HepG2 (cell line): ENCODE measurements at regions not wholly inside any gene's neighbourhood (a gene's known extent, or its start where the extent isn't known, plus 50 kb on each side); places are given as distances from the start of the nearest gene placed in this dataset.

ENCODE experiments used
- ATAC-seq: fragments of 200-7000 bp; cut with Tn5 transposase; 3 replicates; pipeline ENCODE4 v1.9.1; 2020; ENCODE audit warnings: mild to moderate bottlenecking, moderate library complexity
- BruUV-seq: library from RNA; stranded (reverse); fragments of 400-500 nt; replicated peaks from 2 replicates; lab custom pipeline; 2021; lab: Mats Ljungman, UMichigan
- CTCF ChIA-PET: fragments of 300-600 bp; formaldehyde crosslinking; extraction: SDS; loops from one replicate; lab custom pipeline; 2021; ENCODE audit warnings: low total read pairs, inconsistent platforms, low intra/inter-chr PET ratio; lab: Yijun Ruan, JAX
- POLR2A ChIA-PET: fragments of 350-600 bp; sonication (Branson Sonifier 250); formaldehyde crosslinking; loops from one replicate; lab custom pipeline; 2020; ENCODE audit warnings: antibody characterized with exemption, inconsistent platforms; lab: Yijun Ruan, JAX
- DNase-seq: peaks from one replicate; pipeline ENCODE4 v3.0.0-alpha.2; 2015; ENCODE audit warnings: low spot score
- FAIRE-seq: peaks from 3 replicates; lab custom pipeline; 2011; peaks lifted over from hg19 to GRCh38; lab: Jason Lieb, UNC
- H2AFZ ChIP-seq: one replicate; pipeline ENCODE4 v1.6.1; 2011; ENCODE audit warnings: low read length, inconsistent platforms
- H3K27ac ChIP-seq: fragments of 300-600 bp; 3 replicates; pipeline ENCODE4 v1.8.0; 2011; ENCODE audit warnings: mixed run types, mild to moderate bottlenecking, mixed read lengths, low read length, inconsistent platforms; ENCODE audit not compliant: insufficient read depth; ENCODE audit errors: extremely low read length
- H3K27me3 ChIP-seq, 2 experiments: fragments of 200-600 bp in 1 of 2; 2 replicates in 1 of 2; 3 replicates in 1 of 2; pipeline versions ENCODE4 v1.6.0 to v1.8.0; 2011; ENCODE audit warnings: low read length in 2 of 2, mild to moderate bottlenecking in 2 of 2, moderate library complexity in 2 of 2, inconsistent platforms in 1 of 2; ENCODE audit not compliant: insufficient read depth in 2 of 2, control insufficient read depth in 1 of 2
- H3K36me3 ChIP-seq, 2 experiments: fragments of 200-600 bp in 1 of 2; replicated peaks in 1 of 2; 2 replicates in 1 of 2; 3 replicates in 1 of 2; pipeline versions ENCODE4 v1.5.1 to v1.8.0; 2011; ENCODE audit warnings: low read length in 2 of 2, inconsistent platforms in 1 of 2; ENCODE audit not compliant: insufficient read depth in 2 of 2, control insufficient read depth in 1 of 2
- H3K4me1 ChIP-seq: 2 replicates; pipeline ENCODE4 v1.5.1; 2012; ENCODE audit warnings: low read length, inconsistent platforms; ENCODE audit not compliant: insufficient read depth
- H3K4me2 ChIP-seq: 2 replicates; pipeline ENCODE4 v1.6.0; 2011; ENCODE audit warnings: low read depth, low read length, inconsistent platforms
- H3K4me3 ChIP-seq, 3 experiments: fragments of 200-600 bp in 1 of 3; sonication (generic), shearing (Covaris generic) in 1 of 3; replicated peaks in 1 of 3; 2 replicates each; pipeline ENCODE4 v1.5.1; 2011 to 2016; ENCODE audit warnings: low read length in 3 of 3, inconsistent platforms in 2 of 3, low read depth in 2 of 3, mild to moderate bottlenecking in 2 of 3, control low read depth in 1 of 3, mixed read lengths in 1 of 3; ENCODE audit not compliant: insufficient read depth in 1 of 3
- H3K79me2 ChIP-seq: one replicate; pipeline ENCODE4 v1.6.1; 2011; ENCODE audit warnings: low read length, inconsistent platforms; ENCODE audit not compliant: insufficient read depth
- H3K9ac ChIP-seq: 2 replicates; pipeline ENCODE4 v1.6.0; 2011; ENCODE audit warnings: mild to moderate bottlenecking, low read depth, low read length, inconsistent platforms; ENCODE audit not compliant: insufficient read depth
- H3K9me3 ChIP-seq: 2 replicates; pipeline ENCODE4 v1.5.1; 2012; ENCODE audit warnings: mild to moderate bottlenecking, low read length
- H4K20me1 ChIP-seq: 2 replicates; pipeline ENCODE4 v1.6.0; 2011; ENCODE audit warnings: inconsistent platforms, mild to moderate bottlenecking, low read length, moderate library complexity; ENCODE audit not compliant: insufficient read depth
- ARNT2 ChIP-seq: sonication (generic); formaldehyde crosslinking; IDR thresholded peaks from 2 replicates; pipeline ENCODE4 v1.8.0; 2022; ENCODE audit warnings: mild to moderate bottlenecking, low read depth, missing genetic modification reagents, moderate library complexity
- ATM ChIP-seq: fragments of 450-650 bp; IDR thresholded peaks from 2 replicates; pipeline ENCODE4 v1.7.1; 2017; ENCODE audit warnings: mild to moderate bottlenecking, borderline replicate concordance
- CBX5 ChIP-seq: sonication (generic); formaldehyde crosslinking; IDR thresholded peaks from 2 replicates; pipeline ENCODE4 v1.4.0; 2020; ENCODE audit warnings: missing genetic modification reagents, borderline replicate concordance
- GLMP ChIP-seq: sonication (generic); formaldehyde crosslinking; IDR thresholded peaks from 2 replicates; pipeline ENCODE4 v1.9.0; 2021; ENCODE audit warnings: missing genetic modification reagents, mild to moderate bottlenecking, borderline replicate concordance
- SMAD3 ChIP-seq: sonication (generic); formaldehyde crosslinking; IDR thresholded peaks from 2 replicates; pipeline ENCODE4 v1.4.0; 2020; ENCODE audit warnings: missing genetic modification reagents
- SOX5 ChIP-seq: IDR thresholded peaks from 2 replicates; pipeline ENCODE4 v1.6.1; 2016; ENCODE audit warnings: borderline replicate concordance
- ZEB1 ChIP-seq: IDR thresholded peaks from 2 replicates; pipeline ENCODE4 v1.6.1; 2012; ENCODE audit warnings: mild to moderate bottlenecking, low read depth, inconsistent platforms; ENCODE audit not compliant: insufficient replicate concordance
- ZNF589 ChIP-seq: sonication (generic); formaldehyde crosslinking; conservative IDR thresholded peaks from 2 replicates; pipeline ENCODE4 v1.8.0; 2022; ENCODE audit warnings: mild to moderate bottlenecking, moderate library complexity, missing genetic modification reagents
- ZSCAN12 ChIP-seq: sonication (generic); formaldehyde crosslinking; IDR thresholded peaks from 2 replicates; pipeline ENCODE4 v1.9.0; 2021; ENCODE audit warnings: mild to moderate bottlenecking, missing genetic modification reagents
- WGBS: methylation state at CpG from one replicate; pipeline ENCODE4 v1.1.6; 2017; ENCODE audit warnings: low lambda C conversion rate; 5-methylcytosine and 5-hydroxymethylcytosine counted together
- in situ Hi-C: cut with HindIII; loops from 2 replicates; pipeline ENCODE4 v1.10.0; 2017; ENCODE audit warnings: low pct_unique_long_range_greater_than_20kb; ENCODE audit not compliant: extremely low pct_ligation_motif_present
- intact Hi-C: fragments of 100-400 bp; cut with micrococcal nuclease; formaldehyde crosslinking; loops from one replicate; pipeline ENCODE4 v1.10.0; 2022; ENCODE audit not compliant: unreplicated experiment

GRCh38 chr4:170230242-170230641 is 140.5 kb upstream of the AADAT start:
- TF ChIP-seq ZSCAN12 (CRISPR knock-in tag) (no peak), ZNF589 (CRISPR knock-in tag) (no peak), CBX5 (CRISPR knock-in tag) (no peak), SOX5 (CRISPR knock-in tag) (no peak), SMAD3 (CRISPR knock-in tag) (no peak), ZEB1 (no peak), ATM (no peak), GLMP (CRISPR knock-in tag) (no peak)
- Histone ChIP-seq H3K4me3 (no peak overlapping the region), H2AFZ (no peak overlapping the region), H3K27me3 (no peaks in the 10 kb centered on the region), H3K9me3 (no peaks in the 10 kb centered on the region), H3K9ac (no peak overlapping the region), H3K4me1 (no peaks in the 10 kb centered on the region), H3K79me2 (no peaks in the 10 kb centered on the region), H3K36me3 (no peaks in the 10 kb centered on the region), H4K20me1 (no peaks in the 10 kb centered on the region), H3K27ac (no peak overlapping the region), H3K4me2 (no peak overlapping the region)
- 1% methylated on average over 5 of the region's 5 CpGs for WGBS
- POLR2A ChIA-PET = no interaction called here
- DNase-seq = no peak
- ATAC-seq = no peak
- FAIRE-seq = no peak
- intact Hi-C loops = no loop called here
- in situ Hi-C loops = no loop called here
- CTCF ChIA-PET = no interaction called here
- BruUV-seq = no TSS peak

- H3K9me3 ChIP-seq = no peaks in the 10 kb centered on the region
- no peak overlapping the region for H3K9ac ChIP-seq
- no peak overlapping the region for H2AFZ ChIP-seq
- no peaks in the 10 kb centered on the region for H3K27me3 ChIP-seq
- no TSS peak for BruUV-seq
- H3K4me1 ChIP-seq = no peaks in the 10 kb centered on the region
- POLR2A ChIA-PET = no interaction called here
- whole genome bisulfite sequencing = 0% methylated on average over 1 of the region's 1 CpG
- no peak overlapping the region for H3K27ac ChIP-seq
- CTCF ChIA-PET = no interaction called here
- H4K20me1 ChIP-seq = no peaks in the 10 kb centered on the region
- in situ Hi-C loops = no loop called here
- intact Hi-C loops = no loop called here
- no peak overlapping the region for H3K4me2 ChIP-seq
- H3K36me3 ChIP-seq = no peaks in the 10 kb centered on the region
- no peak overlapping the region for H3K4me3 ChIP-seq
- no peak for ATAC-seq
- H3K79me2 ChIP-seq = no peaks in the 10 kb centered on the region
- no peak for FAIRE-seq
- no peak for DNase-seq
- TF ChIP-seq ARNT2 (CRISPR knock-in tag) = no peak
- TF ChIP-seq, all 625 proteins: peak for 0
Measured at GRCh38 chr4:170229006-170229405, 139.2 kb upstream of the AADAT start.
